ENCODE measurements at regions not wholly inside any gene's neighbourhood (a gene's known extent, or its start where the extent isn't known, plus 50 kb on each side); places are given as distances from the start of the nearest gene placed in this dataset.

GRCh38 chr19:29115181-29115580, 97.8 kb downstream of the UQCRFS1 start:
- Histone ChIP-seq H3K27me3 (replicated peaks in 2 of 5; ENCODE audit: control insufficient read depth in 4 of 5, insufficient read depth in 5 of 5, low read length in 4 of 5) (no peaks in the 10 kb centered on the region), H3K36me3 (ENCODE audit: control insufficient read depth in 4 of 4, insufficient read depth in 4 of 4, low read length in 3 of 4) (no peaks in the 10 kb centered on the region), H3K4me3 (ENCODE audit: control insufficient read depth in 1 of 7, extremely low read depth in 1 of 7, insufficient read depth in 4 of 7, low read depth in 2 of 7, low read length in 6 of 7) (no peak overlapping the region), H3K27ac (ENCODE audit: insufficient read depth in 1 of 2, low read depth in 1 of 2, low read length in 2 of 2, poor library complexity in 1 of 2, severe bottlenecking in 2 of 2) (no peak overlapping the region), H3K4me1 (ENCODE audit: control extremely low read depth in 1 of 4, control insufficient read depth in 4 of 4, insufficient read depth in 4 of 4, low read length in 3 of 4) (no peaks in the 10 kb centered on the region), H3K9me3 (ENCODE audit: control extremely low read depth in 1 of 5, control insufficient read depth in 4 of 5, insufficient read depth in 2 of 5, low read depth in 1 of 5, low read length in 4 of 5) (no peaks in the 10 kb centered on the region)
- POLR2A ChIA-PET, result no interaction called here
- CTCF ChIA-PET, result no interaction called here
- 100% methylated on average over 1 of the region's 1 CpG for WGBS (ENCODE audit: insufficient coverage)
- DNase-seq, result no peak

GRCh38 chr19:29113838-29114237, 99.1 kb downstream of the UQCRFS1 start:
- H3K9me3 ChIP-seq (ENCODE audit: control extremely low read depth in 1 of 5, control insufficient read depth in 4 of 5, insufficient read depth in 2 of 5, low read depth in 1 of 5, low read length in 4 of 5), result no peaks in the 10 kb centered on the region
- H3K27me3 ChIP-seq (replicated peaks in 2 of 5; ENCODE audit: control insufficient read depth in 4 of 5, insufficient read depth in 5 of 5, low read length in 4 of 5), result no peaks in the 10 kb centered on the region
- no peak overlapping the region for H3K4me3 ChIP-seq (ENCODE audit: control insufficient read depth in 1 of 7, extremely low read depth in 1 of 7, insufficient read depth in 4 of 7, low read depth in 2 of 7, low read length in 6 of 7)
- H3K27ac ChIP-seq (ENCODE audit: insufficient read depth in 1 of 2, low read depth in 1 of 2, low read length in 2 of 2, poor library complexity in 1 of 2, severe bottlenecking in 2 of 2), result no peak overlapping the region
- WGBS (ENCODE audit: insufficient coverage), result 100% methylated on average over 5 of the region's 9 CpGs
- no peak for DNase-seq
- H3K36me3 ChIP-seq (ENCODE audit: control insufficient read depth in 4 of 4, insufficient read depth in 4 of 4, low read length in 3 of 4), result no peaks in the 10 kb centered on the region
- POLR2A ChIA-PET, result no interaction called here
- H3K4me1 ChIP-seq (ENCODE audit: control extremely low read depth in 1 of 4, control insufficient read depth in 4 of 4, insufficient read depth in 4 of 4, low read length in 3 of 4), result no peaks in the 10 kb centered on the region
- CTCF ChIA-PET, result no interaction called here

- H3K9me3 ChIP-seq (ENCODE audit: control extremely low read depth in 1 of 5, control insufficient read depth in 4 of 5, insufficient read depth in 2 of 5, low read depth in 1 of 5, low read length in 4 of 5), result no peaks in the 10 kb centered on the region
- WGBS (ENCODE audit: insufficient coverage), result 75% methylated on average over 2 of the region's 6 CpGs
- no peak overlapping the region for H3K4me3 ChIP-seq (ENCODE audit: control insufficient read depth in 1 of 7, extremely low read depth in 1 of 7, insufficient read depth in 4 of 7, low read depth in 2 of 7, low read length in 6 of 7)
- H3K27me3 ChIP-seq (replicated peaks in 2 of 5; ENCODE audit: control insufficient read depth in 4 of 5, insufficient read depth in 5 of 5, low read length in 4 of 5), result no peaks in the 10 kb centered on the region
- ChIA-PET POLR2A (interaction anchor here (0.6 kb wide), 1 partner anchor 74 kb away, joined by 3 read pairs; no protein-coding TSS in a partner anchor), CTCF (no interaction called here)
- no peaks in the 10 kb centered on the region for H3K36me3 ChIP-seq (ENCODE audit: control insufficient read depth in 4 of 4, insufficient read depth in 4 of 4, low read length in 3 of 4)
- no peaks in the 10 kb centered on the region for H3K4me1 ChIP-seq (ENCODE audit: control extremely low read depth in 1 of 4, control insufficient read depth in 4 of 4, insufficient read depth in 4 of 4, low read length in 3 of 4)
- no peak for DNase-seq
- H3K27ac ChIP-seq (ENCODE audit: insufficient read depth in 1 of 2, low read depth in 1 of 2, low read length in 2 of 2, poor library complexity in 1 of 2, severe bottlenecking in 2 of 2), result no peak overlapping the region
Measured at GRCh38 chr19:29111576-29111975, 101.4 kb downstream of the UQCRFS1 start.

GRCh38 chr19:29107831-29108230, 105.1 kb downstream of the UQCRFS1 start:
- H3K27ac ChIP-seq (ENCODE audit: insufficient read depth in 1 of 2, low read depth in 1 of 2, low read length in 2 of 2, poor library complexity in 1 of 2, severe bottlenecking in 2 of 2), result no peak overlapping the region
- POLR2A ChIA-PET, result no interaction called here
- DNase-seq, result no peak
- H3K27me3 ChIP-seq (replicated peaks in 2 of 5; ENCODE audit: control insufficient read depth in 4 of 5, insufficient read depth in 5 of 5, low read length in 4 of 5), result no peaks in the 10 kb centered on the region
- H3K4me1 ChIP-seq (ENCODE audit: control extremely low read depth in 1 of 4, control insufficient read depth in 4 of 4, insufficient read depth in 4 of 4, low read length in 3 of 4), result no peaks in the 10 kb centered on the region
- peaks cover 0 to 5% (median 0%) of the 10 kb centered on the region in 5 experiments for H3K9me3 ChIP-seq (ENCODE audit: control extremely low read depth in 1 of 5, control insufficient read depth in 4 of 5, insufficient read depth in 2 of 5, low read depth in 1 of 5, low read length in 4 of 5)
- WGBS (ENCODE audit: insufficient coverage), result 80% methylated on average over 6 of the region's 6 CpGs
- CTCF ChIA-PET, result no interaction called here
- H3K36me3 ChIP-seq (ENCODE audit: control insufficient read depth in 4 of 4, insufficient read depth in 4 of 4, low read length in 3 of 4), result no peaks in the 10 kb centered on the region
- no peak overlapping the region for H3K4me3 ChIP-seq (ENCODE audit: control insufficient read depth in 1 of 7, extremely low read depth in 1 of 7, insufficient read depth in 4 of 7, low read depth in 2 of 7, low read length in 6 of 7)

GRCh38 chr19:29106346-29106885, 106.5 kb downstream of the UQCRFS1 start:
- H3K27ac ChIP-seq (ENCODE audit: insufficient read depth in 1 of 2, low read depth in 1 of 2, low read length in 2 of 2, poor library complexity in 1 of 2, severe bottlenecking in 2 of 2), result no peak overlapping the region
- POLR2A ChIA-PET, result no interaction called here
- H3K9me3 ChIP-seq (ENCODE audit: control extremely low read depth in 1 of 5, control insufficient read depth in 4 of 5, insufficient read depth in 2 of 5, low read depth in 1 of 5, low read length in 4 of 5), result peaks cover 0 to 5% (median 0%) of the 10 kb centered on the region in 5 experiments
- H3K36me3 ChIP-seq (ENCODE audit: control insufficient read depth in 4 of 4, insufficient read depth in 4 of 4, low read length in 3 of 4), result no peaks in the 10 kb centered on the region
- 94% methylated on average over 7 of the region's 7 CpGs for WGBS (ENCODE audit: insufficient coverage)
- CTCF ChIA-PET, result no interaction called here
- H3K27me3 ChIP-seq (replicated peaks in 2 of 5; ENCODE audit: control insufficient read depth in 4 of 5, insufficient read depth in 5 of 5, low read length in 4 of 5), result no peaks in the 10 kb centered on the region
- no peaks in the 10 kb centered on the region for H3K4me1 ChIP-seq (ENCODE audit: control extremely low read depth in 1 of 4, control insufficient read depth in 4 of 4, insufficient read depth in 4 of 4, low read length in 3 of 4)
- DNase-seq, result no peak
- no peak overlapping the region for H3K4me3 ChIP-seq (ENCODE audit: control insufficient read depth in 1 of 7, extremely low read depth in 1 of 7, insufficient read depth in 4 of 7, low read depth in 2 of 7, low read length in 6 of 7)

- ChIA-PET POLR2A (no interaction called here), CTCF (no interaction called here)
- no peaks in the 10 kb centered on the region for H3K4me1 ChIP-seq (ENCODE audit: control extremely low read depth in 1 of 4, control insufficient read depth in 4 of 4, insufficient read depth in 4 of 4, low read length in 3 of 4)
- H3K27ac ChIP-seq (ENCODE audit: insufficient read depth in 1 of 2, low read depth in 1 of 2, low read length in 2 of 2, poor library complexity in 1 of 2, severe bottlenecking in 2 of 2), result no peak overlapping the region
- no peak overlapping the region for H3K4me3 ChIP-seq (ENCODE audit: control insufficient read depth in 1 of 7, extremely low read depth in 1 of 7, insufficient read depth in 4 of 7, low read depth in 2 of 7, low read length in 6 of 7)
- H3K36me3 ChIP-seq (ENCODE audit: control insufficient read depth in 4 of 4, insufficient read depth in 4 of 4, low read length in 3 of 4), result no peaks in the 10 kb centered on the region
- H3K9me3 ChIP-seq (ENCODE audit: control extremely low read depth in 1 of 5, control insufficient read depth in 4 of 5, insufficient read depth in 2 of 5, low read depth in 1 of 5, low read length in 4 of 5), result peaks cover 0 to 5% (median 0%) of the 10 kb centered on the region in 5 experiments
- DNase-seq, result no peak
- WGBS (ENCODE audit: insufficient coverage), result 85% methylated on average over 9 of the region's 11 CpGs
- H3K27me3 ChIP-seq (replicated peaks in 2 of 5; ENCODE audit: control insufficient read depth in 4 of 5, insufficient read depth in 5 of 5, low read length in 4 of 5), result no peaks in the 10 kb centered on the region
Measured at GRCh38 chr19:29105629-29106292, 107.2 kb downstream of the UQCRFS1 start.

GRCh38 chr19:29104605-29105241, 108.2 kb downstream of the UQCRFS1 start:
- Histone ChIP-seq H3K4me1 (ENCODE audit: control extremely low read depth in 1 of 4, control insufficient read depth in 4 of 4, insufficient read depth in 4 of 4, low read length in 3 of 4) (no peaks in the 10 kb centered on the region), H3K27me3 (replicated peaks in 2 of 5; ENCODE audit: control insufficient read depth in 4 of 5, insufficient read depth in 5 of 5, low read length in 4 of 5) (no peaks in the 10 kb centered on the region), H3K27ac (ENCODE audit: insufficient read depth in 1 of 2, low read depth in 1 of 2, low read length in 2 of 2, poor library complexity in 1 of 2, severe bottlenecking in 2 of 2) (no peak overlapping the region), H3K36me3 (ENCODE audit: control insufficient read depth in 4 of 4, insufficient read depth in 4 of 4, low read length in 3 of 4) (no peaks in the 10 kb centered on the region), H3K9me3 (ENCODE audit: control extremely low read depth in 1 of 5, control insufficient read depth in 4 of 5, insufficient read depth in 2 of 5, low read depth in 1 of 5, low read length in 4 of 5) (peaks cover 0 to 5% (median 2%) of the 10 kb centered on the region in 5 experiments), H3K4me3 (ENCODE audit: control insufficient read depth in 1 of 7, extremely low read depth in 1 of 7, insufficient read depth in 4 of 7, low read depth in 2 of 7, low read length in 6 of 7) (no peak overlapping the region)
- ChIA-PET POLR2A (no interaction called here), CTCF (no interaction called here)
- 98% methylated on average over 5 of the region's 10 CpGs for WGBS (ENCODE audit: insufficient coverage)
- no peak for DNase-seq

Data from common myeloid progenitor, CD34-positive (primary cell).